HUES48 (cell line): ENCODE measurements at regions not wholly inside any gene's neighbourhood (a gene's known extent, or its start where the extent isn't known, plus 50 kb on each side); places are given as distances from the start of the nearest gene placed in this dataset.

Source experiments
- H3K27ac ChIP-seq: one replicate; pipeline ENCODE4 v1.7.0; 2013; ENCODE audit warnings: low read depth, low read length, inconsistent platforms
- H3K27me3 ChIP-seq: 2 replicates; pipeline ENCODE4 v1.6.1; 2013; ENCODE audit warnings: mild to moderate bottlenecking, low read length; ENCODE audit not compliant: control insufficient read depth, insufficient read depth
- H3K36me3 ChIP-seq: 2 replicates; pipeline ENCODE4 v1.6.1; 2013; ENCODE audit warnings: low read length; ENCODE audit not compliant: control insufficient read depth, insufficient read depth
- H3K4me1 ChIP-seq: 2 replicates; pipeline ENCODE4 v1.6.1; 2013; ENCODE audit warnings: mild to moderate bottlenecking, low read length; ENCODE audit not compliant: control insufficient read depth, insufficient read depth
- H3K4me3 ChIP-seq: 2 replicates; pipeline ENCODE4 v1.5.1; 2013; ENCODE audit warnings: mild to moderate bottlenecking, low read depth, low read length
- H3K9ac ChIP-seq: 2 replicates; pipeline ENCODE4 v1.6.1; 2013; ENCODE audit warnings: mild to moderate bottlenecking, low read depth, low read length, moderate library complexity
- H3K9me3 ChIP-seq: 2 replicates; pipeline ENCODE4 v1.6.1; 2013; ENCODE audit warnings: low read length; ENCODE audit not compliant: control insufficient read depth, insufficient read depth

DNA sequence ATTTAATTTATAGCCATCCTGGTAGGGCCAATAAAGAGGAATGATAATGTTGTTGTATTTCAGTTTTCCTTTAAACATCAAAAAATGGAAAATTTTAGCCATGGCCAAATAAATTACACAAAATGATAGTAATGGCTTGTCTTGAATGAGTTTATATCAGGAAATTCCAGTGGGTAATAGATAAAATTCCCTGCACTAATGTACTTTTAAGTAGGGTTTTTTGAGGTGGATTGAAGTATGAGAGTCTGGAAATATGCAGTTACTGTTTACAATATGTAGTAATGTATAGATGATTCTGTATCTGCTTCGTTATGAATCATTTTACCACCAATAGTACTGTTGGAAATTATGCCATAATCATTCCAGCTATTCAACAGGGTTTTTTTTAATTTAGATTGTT lies 219.4 kb upstream of the ROBO2 start:
- H3K9ac ChIP-seq, result no peak overlapping the region
- H3K27ac ChIP-seq, result no peak overlapping the region
- peaks cover 7% of the 10 kb centered on the region for H3K4me1 ChIP-seq
- H3K27me3 ChIP-seq, result no peaks in the 10 kb centered on the region
- H3K9me3 ChIP-seq, result no peaks in the 10 kb centered on the region
- H3K36me3 ChIP-seq, result no peaks in the 10 kb centered on the region
- H3K4me3 ChIP-seq, result no peak overlapping the region

DNA sequence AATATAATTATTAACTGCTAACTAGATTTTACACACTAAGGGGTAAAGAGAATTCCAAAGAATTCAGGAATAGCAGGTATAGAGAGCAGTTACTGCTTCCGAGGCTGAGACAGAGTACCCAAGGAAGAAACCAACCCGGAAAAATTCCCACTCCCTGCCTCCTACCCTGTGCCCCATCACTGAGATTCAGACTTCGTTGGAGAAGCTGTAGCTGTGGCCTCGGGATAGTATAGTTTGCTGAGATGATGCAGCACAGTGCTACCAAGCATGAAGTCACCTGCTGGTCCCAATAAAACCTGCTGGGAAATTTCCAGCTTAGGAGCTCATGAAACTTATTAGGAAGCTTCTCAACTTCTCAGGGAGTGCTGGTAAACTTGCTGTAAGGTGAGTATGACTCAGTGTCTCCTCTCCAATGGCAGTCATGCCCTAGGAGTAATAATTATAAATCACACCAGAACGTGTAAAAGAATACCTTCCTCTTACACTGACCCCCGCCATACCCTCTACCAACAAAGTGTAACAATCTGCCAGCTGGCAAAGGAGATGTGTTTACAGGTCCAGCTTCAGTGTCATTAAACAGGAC lies 215.2 kb upstream of the ROBO2 start:
- H3K9me3 ChIP-seq, result no peaks in the 10 kb centered on the region
- no peaks in the 10 kb centered on the region for H3K36me3 ChIP-seq
- H3K27ac ChIP-seq, result no peak overlapping the region
- H3K9ac ChIP-seq, result no peak overlapping the region
- no peaks in the 10 kb centered on the region for H3K27me3 ChIP-seq
- H3K4me1 ChIP-seq, result peaks cover 25% of the 10 kb centered on the region
- H3K4me3 ChIP-seq, result no peak overlapping the region

DNA sequence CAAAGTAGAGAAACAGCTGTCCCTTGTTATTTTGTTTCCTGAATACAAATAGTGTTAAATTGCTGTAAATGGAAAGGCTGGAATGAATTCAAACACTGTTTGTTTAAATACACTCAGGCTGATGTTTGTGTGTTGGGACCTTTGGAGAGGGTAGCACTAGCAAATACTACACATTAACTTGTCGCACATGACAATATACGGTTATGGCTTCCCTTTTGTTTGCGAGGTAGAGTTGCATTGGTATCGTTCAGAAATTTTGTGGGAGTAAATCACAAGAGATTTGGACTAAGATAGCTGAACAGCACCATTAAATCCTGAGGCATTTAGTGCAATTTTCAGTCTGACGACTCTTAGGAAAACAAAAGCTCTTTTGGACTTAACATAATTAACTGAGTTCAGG lies 213.0 kb upstream of the ROBO2 start:
- H3K27me3 ChIP-seq, result no peaks in the 10 kb centered on the region
- H3K36me3 ChIP-seq, result no peaks in the 10 kb centered on the region
- no peak overlapping the region for H3K9ac ChIP-seq
- no peak overlapping the region for H3K27ac ChIP-seq
- no peak overlapping the region for H3K4me3 ChIP-seq
- H3K9me3 ChIP-seq, result no peaks in the 10 kb centered on the region
- H3K4me1 ChIP-seq, result peaks cover 25% of the 10 kb centered on the region

DNA sequence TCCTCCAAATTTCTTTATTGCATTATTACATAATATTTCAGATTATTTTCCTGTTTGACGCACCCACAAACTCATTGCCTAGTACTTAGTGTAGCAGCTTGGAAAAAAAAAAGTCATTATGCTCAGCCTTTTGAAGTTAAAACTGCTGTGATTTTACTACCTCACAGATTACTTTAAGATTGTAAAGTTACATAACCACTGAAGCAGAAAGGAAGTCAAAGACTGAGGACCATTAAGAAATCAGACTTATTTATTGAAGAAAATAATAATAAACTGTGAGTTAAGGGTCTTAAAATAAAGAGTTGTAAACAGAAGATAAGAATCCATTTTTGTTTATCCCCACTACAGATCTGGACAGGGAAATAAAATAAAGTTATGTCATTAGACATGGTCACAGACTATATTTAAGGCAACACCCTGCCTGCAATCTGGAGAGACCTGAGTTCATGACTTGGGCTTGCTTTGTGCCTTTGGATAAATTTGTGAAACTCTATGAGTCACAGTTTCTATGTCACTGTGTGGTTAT lies 212.1 kb upstream of the ROBO2 start:
- H3K27ac ChIP-seq, result no peak overlapping the region
- no peaks in the 10 kb centered on the region for H3K27me3 ChIP-seq
- no peak overlapping the region for H3K4me3 ChIP-seq
- H3K4me1 ChIP-seq, result peaks cover 25% of the 10 kb centered on the region
- no peaks in the 10 kb centered on the region for H3K36me3 ChIP-seq
- H3K9ac ChIP-seq, result no peak overlapping the region
- H3K9me3 ChIP-seq, result no peaks in the 10 kb centered on the region

DNA sequence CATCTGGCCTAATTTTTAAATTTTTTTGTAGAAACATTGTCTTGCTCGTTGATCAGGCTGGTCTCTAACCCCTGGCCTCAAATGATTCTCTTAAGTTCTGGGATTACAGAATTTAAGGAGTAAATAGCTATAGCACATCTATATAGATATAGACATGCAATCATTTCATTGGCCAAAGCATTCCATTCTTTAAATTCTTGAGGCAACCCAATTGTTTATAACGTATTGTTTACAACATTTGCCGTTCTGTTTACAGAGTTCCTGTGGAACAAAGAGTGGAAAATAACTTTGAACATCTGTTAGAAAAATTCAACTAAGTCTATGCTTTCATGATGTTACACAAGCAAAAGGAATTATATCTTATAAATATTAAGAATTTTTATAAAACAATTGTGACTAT lies 205.2 kb upstream of the ROBO2 start:
- H3K9ac ChIP-seq, result no peak overlapping the region
- no peaks in the 10 kb centered on the region for H3K9me3 ChIP-seq
- no peaks in the 10 kb centered on the region for H3K4me1 ChIP-seq
- no peak overlapping the region for H3K27ac ChIP-seq
- H3K36me3 ChIP-seq, result no peaks in the 10 kb centered on the region
- no peak overlapping the region for H3K4me3 ChIP-seq
- no peaks in the 10 kb centered on the region for H3K27me3 ChIP-seq

DNA sequence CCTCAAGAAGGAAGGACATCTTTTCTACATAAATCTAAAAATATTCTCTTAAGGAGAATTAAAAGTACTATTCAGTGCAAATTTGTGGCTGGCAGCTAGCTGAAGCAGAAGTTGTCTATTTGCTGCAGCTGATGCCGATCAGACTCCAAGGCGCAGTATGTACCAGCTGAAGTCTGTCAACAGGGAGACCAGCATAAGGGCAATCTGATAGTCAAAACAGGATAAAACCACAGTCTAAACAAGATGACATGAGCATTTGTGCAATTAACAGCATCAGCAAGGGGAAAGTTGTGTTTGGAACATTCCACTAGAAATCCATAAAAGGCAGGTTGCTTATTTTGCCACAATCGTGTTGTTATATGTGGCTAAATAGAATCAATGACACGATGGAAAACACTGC lies 198.2 kb upstream of the ROBO2 start:
- Histone ChIP-seq H3K4me1 (no peaks in the 10 kb centered on the region), H3K9ac (no peak overlapping the region), H3K36me3 (no peaks in the 10 kb centered on the region), H3K27me3 (no peaks in the 10 kb centered on the region), H3K4me3 (no peak overlapping the region), H3K27ac (no peak overlapping the region), H3K9me3 (no peaks in the 10 kb centered on the region)

DNA sequence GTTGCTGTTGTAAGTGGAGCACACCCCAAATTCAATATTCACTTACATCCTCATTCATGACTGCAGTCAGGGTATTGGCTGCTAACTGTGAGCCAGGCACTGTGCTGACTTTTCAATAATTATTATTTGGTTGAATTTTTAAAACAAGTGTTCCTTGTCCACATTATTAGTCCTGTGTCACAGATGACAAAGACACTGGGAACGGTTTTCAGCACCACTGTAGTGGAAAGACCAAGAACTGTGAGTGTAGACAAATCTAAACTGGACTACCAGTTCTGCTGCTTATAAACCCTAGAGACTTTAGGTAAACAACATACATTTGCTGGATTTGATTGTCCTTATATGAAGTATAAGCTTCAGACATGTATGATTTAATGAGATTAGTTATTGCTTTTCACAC lies 197.7 kb upstream of the ROBO2 start:
- Histone ChIP-seq H3K36me3 (no peaks in the 10 kb centered on the region), H3K9ac (no peak overlapping the region), H3K4me1 (no peaks in the 10 kb centered on the region), H3K4me3 (no peak overlapping the region), H3K27ac (no peak overlapping the region), H3K27me3 (no peaks in the 10 kb centered on the region), H3K9me3 (no peaks in the 10 kb centered on the region)

DNA sequence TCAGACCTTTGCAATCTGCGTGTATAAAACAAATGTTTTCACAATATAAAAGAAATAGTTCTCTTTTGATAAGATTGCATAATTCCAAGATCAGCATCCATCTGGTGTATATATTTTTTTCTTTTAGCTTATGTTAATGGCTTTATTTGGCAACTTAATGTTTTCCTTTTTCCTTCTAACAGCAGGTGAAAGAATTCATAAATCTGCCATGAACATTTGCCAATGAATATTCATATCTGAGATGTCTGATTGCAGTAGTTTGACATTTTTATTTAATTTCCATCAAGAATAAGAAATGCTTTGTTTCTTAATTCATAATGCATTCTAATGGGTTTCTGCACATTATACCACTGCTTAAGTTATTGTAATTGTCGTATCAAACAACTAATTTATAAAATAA lies 184.4 kb upstream of the ROBO2 start:
- Histone ChIP-seq H3K27ac (no peak overlapping the region), H3K9ac (no peak overlapping the region), H3K9me3 (no peaks in the 10 kb centered on the region), H3K27me3 (no peaks in the 10 kb centered on the region), H3K4me3 (no peak overlapping the region), H3K4me1 (no peaks in the 10 kb centered on the region), H3K36me3 (no peaks in the 10 kb centered on the region)

DNA sequence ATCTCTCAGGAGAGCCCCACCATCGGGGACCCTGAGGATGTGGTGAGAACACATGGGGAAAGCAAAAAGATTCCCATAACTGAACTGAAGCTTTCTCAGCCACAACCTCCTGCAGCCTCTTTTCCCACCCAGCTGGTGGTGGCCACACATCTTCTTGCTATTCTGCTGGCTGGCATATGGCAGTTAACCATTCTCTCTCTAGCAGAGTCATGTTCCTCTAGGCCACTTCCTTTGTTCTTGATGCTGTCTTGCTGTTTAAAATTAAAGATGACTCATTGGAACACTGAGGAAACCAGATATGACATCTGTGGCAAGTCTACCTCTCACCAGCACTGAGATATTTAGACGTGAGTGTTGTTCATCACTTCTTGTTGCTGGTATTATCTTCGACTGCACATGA lies 180.3 kb upstream of the ROBO2 start:
- no peak overlapping the region for H3K4me3 ChIP-seq
- no peak overlapping the region for H3K27ac ChIP-seq
- no peak overlapping the region for H3K9ac ChIP-seq

DNA sequence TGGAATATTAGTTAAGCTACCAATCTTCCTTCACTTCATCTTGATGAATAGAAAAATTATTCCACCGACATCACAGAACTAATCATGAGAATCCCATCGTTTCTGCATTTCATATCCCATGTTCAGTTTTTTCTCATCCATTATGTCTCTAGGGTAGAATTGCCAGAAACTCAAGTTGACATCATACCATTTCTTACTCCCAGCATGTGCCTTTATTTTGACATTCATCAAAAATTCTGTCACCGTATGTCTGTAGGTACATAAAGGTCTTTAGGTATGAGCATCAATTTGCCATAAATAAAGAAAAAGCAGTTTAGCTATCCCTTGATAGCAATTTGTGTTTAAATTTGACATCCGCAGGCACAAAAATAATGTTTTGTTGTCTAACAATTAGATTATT lies 175.5 kb upstream of the ROBO2 start:
- H3K4me3 ChIP-seq, result no peak overlapping the region
- no peaks in the 10 kb centered on the region for H3K27me3 ChIP-seq
- H3K9ac ChIP-seq, result no peak overlapping the region
- no peaks in the 10 kb centered on the region for H3K36me3 ChIP-seq
- no peaks in the 10 kb centered on the region for H3K4me1 ChIP-seq
- H3K9me3 ChIP-seq, result no peaks in the 10 kb centered on the region
- no peak overlapping the region for H3K27ac ChIP-seq

More for the DNA sequence above, 180.3 kb upstream of the ROBO2 start:
- Histone ChIP-seq H3K4me1 (no peaks in the 10 kb centered on the region), H3K9me3 (no peaks in the 10 kb centered on the region), H3K36me3 (no peaks in the 10 kb centered on the region), H3K27me3 (no peaks in the 10 kb centered on the region)

DNA sequence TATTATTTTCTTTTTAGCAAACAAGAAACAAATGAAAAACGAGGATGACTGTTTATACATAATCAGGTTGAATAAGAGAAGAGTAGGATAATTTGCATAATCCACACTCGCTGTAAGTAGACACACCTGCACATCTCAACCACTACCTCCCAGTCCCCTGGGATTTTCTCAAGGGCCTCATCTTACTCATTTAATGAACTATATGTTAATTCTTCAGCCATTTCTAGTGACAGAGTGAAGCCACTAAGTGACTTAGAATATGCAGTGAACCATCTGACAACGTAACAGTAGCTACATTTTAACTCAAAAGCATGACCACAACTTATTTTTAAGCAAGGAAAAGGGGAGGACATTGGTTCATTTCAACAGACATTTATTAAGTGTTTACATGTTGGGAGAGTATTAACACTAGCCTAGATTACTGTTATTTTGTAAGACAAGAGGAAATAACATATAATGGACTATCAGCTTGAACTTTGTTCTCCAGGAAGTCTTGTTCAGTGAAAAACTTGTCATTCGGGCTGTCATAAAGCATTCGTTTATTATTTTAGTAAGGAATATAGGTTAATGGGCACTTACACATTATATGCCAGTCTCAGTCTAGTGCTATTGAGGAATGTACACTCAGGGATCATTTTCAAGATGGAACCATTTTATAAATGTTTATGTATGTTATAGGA lies 173.0 kb upstream of the ROBO2 start:
- Histone ChIP-seq H3K9me3 (no peaks in the 10 kb centered on the region), H3K9ac (no peak overlapping the region), H3K4me1 (no peaks in the 10 kb centered on the region), H3K4me3 (no peak overlapping the region), H3K36me3 (no peaks in the 10 kb centered on the region), H3K27ac (no peak overlapping the region), H3K27me3 (no peaks in the 10 kb centered on the region)
